IMR-90 (cell line): ENCODE measurements at regions not wholly inside any gene's neighbourhood (a gene's known extent, or its start where the extent isn't known, plus 50 kb on each side); places are given as distances from the start of the nearest gene placed in this dataset.
"Not testable (repeated sequence)": the region's sequence is repeated elsewhere in the genome, so short reads cannot be mapped to it uniquely, and the experiment has no call there.

Experiments
- BHLHE40 ChIP-seq: fragments of 150-350 bp; IDR thresholded peaks from 2 replicates; pipeline ENCODE4 v1.6.1; 2016; ENCODE audit warnings: mild to moderate bottlenecking, low read depth, low read length
- CHD1 ChIP-seq: IDR thresholded peaks from 2 replicates; pipeline ENCODE4 v1.6.1; 2012; ENCODE audit warnings: low read depth, low read length, improper control_type of control experiment
- MAZ ChIP-seq: IDR thresholded peaks from 2 replicates; pipeline ENCODE4 v1.6.1; 2012; ENCODE audit warnings: low read depth, mild to moderate bottlenecking, low read length, improper control_type of control experiment, moderate library complexity, borderline replicate concordance
- POLR2A ChIP-seq: IDR thresholded peaks from 2 replicates; pipeline ENCODE4 v1.6.1; 2012; ENCODE audit warnings: mild to moderate bottlenecking, low read depth, low read length
- RAD21 ChIP-seq: IDR thresholded peaks from 2 replicates; pipeline ENCODE4 v1.6.1; 2012; ENCODE audit warnings: low read length, improper control_type of control experiment
- RCOR1 ChIP-seq: IDR thresholded peaks from 2 replicates; pipeline ENCODE4 v1.6.1; 2012; ENCODE audit warnings: mild to moderate bottlenecking, low read length, improper control_type of control experiment; ENCODE audit not compliant: insufficient replicate concordance
- RFX5 ChIP-seq: IDR thresholded peaks from 2 replicates; pipeline ENCODE4 v1.8.0; 2012; ENCODE audit warnings: low read depth, mild to moderate bottlenecking, low read length, moderate library complexity
- SMC3 ChIP-seq: fragments of 150-350 bp; IDR thresholded peaks from 2 replicates; pipeline ENCODE4 v1.6.1; 2016; ENCODE audit warnings: low read depth, mild to moderate bottlenecking, antibody characterized with exemption, low read length, moderate library complexity
- TF ChIP-seq, protein P1 (sequence below): conservative IDR thresholded peaks from 2 replicates; pipeline ENCODE4 v1.5.1; 2012; ENCODE audit warnings: mild to moderate bottlenecking, low read depth, low read length, improper control_type of control experiment
- TF ChIP-seq, protein P2 (sequence below): fragments of 150-350 bp; IDR thresholded peaks from 2 replicates; pipeline ENCODE4 v1.6.1; 2016; ENCODE audit warnings: low read depth, mild to moderate bottlenecking, low read length, moderate library complexity, borderline replicate concordance

DNA sequence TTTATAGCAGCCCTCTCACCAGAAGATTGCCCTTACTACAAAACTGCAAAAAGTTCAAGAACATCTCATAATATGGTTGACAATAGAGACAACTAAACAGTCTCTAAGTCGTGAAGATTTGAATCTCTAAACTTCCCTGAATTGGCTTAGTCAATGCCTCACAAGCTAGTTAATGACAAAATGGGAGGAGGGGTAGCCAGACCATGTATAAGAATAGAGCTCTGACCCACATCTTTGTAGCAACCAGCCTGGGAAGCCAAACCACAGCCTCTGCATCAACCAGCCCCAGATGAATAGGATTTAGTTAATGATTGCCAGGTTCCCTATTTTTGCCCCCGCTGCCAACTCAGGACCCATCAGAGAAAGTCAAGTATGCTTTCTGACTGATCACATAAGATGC lies 1265.9 kb upstream of the PCDH10 start:
- not testable (repeated sequence) for TF ChIP-seq RAD21, POLR2A, RFX5, CHD1, BHLHE40, SMC3, MAZ, RCOR1
- TF ChIP-seq, protein P1, sequence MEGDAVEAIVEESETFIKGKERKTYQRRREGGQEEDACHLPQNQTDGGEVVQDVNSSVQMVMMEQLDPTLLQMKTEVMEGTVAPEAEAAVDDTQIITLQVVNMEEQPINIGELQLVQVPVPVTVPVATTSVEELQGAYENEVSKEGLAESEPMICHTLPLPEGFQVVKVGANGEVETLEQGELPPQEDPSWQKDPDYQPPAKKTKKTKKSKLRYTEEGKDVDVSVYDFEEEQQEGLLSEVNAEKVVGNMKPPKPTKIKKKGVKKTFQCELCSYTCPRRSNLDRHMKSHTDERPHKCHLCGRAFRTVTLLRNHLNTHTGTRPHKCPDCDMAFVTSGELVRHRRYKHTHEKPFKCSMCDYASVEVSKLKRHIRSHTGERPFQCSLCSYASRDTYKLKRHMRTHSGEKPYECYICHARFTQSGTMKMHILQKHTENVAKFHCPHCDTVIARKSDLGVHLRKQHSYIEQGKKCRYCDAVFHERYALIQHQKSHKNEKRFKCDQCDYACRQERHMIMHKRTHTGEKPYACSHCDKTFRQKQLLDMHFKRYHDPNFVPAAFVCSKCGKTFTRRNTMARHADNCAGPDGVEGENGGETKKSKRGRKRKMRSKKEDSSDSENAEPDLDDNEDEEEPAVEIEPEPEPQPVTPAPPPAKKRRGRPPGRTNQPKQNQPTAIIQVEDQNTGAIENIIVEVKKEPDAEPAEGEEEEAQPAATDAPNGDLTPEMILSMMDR: not testable (repeated sequence)
- TF ChIP-seq, protein P2, sequence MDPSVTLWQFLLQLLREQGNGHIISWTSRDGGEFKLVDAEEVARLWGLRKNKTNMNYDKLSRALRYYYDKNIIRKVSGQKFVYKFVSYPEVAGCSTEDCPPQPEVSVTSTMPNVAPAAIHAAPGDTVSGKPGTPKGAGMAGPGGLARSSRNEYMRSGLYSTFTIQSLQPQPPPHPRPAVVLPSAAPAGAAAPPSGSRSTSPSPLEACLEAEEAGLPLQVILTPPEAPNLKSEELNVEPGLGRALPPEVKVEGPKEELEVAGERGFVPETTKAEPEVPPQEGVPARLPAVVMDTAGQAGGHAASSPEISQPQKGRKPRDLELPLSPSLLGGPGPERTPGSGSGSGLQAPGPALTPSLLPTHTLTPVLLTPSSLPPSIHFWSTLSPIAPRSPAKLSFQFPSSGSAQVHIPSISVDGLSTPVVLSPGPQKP: not testable (repeated sequence)
